ENCODE measurements at regions not wholly inside any gene's neighbourhood (a gene's known extent, or its start where the extent isn't known, plus 50 kb on each side); places are given as distances from the start of the nearest gene placed in this dataset.

DNA sequence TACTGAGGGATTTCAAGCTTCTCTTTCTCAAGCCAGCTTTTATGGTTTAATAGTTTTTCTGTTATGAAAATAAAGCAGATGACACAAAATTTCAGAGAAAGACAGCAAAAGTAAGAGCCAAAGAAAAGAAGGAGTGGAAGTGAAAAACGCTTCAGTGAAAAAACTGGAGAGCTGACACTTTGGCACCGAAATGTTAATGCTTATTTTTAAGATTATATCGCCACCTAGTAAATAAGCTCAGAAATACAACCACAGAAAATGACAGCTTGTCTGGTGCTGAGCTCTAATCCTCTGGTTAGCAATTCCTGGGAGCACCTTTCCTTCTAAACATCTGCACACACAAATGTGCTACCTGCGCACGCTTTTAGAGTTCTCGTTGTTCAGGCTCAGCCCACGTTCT lies 101.6 kb downstream of the ZPLD1 start:
- TF ChIP-seq CTCF (IDR thresholded peaks at IDR 0.05) (peak in 5 of 6 experiments; percentile 23 to 55 (median 38)), POLR2A (IDR thresholded peaks at IDR 0.05) (no peak)
